Activated naive CD8-positive, alpha-beta T cell treated with anti-CD3 and anti-CD28 coated beads, Interleukin-2, amount 10 ng/mL, durations not matched to agents 7 days and 5 days (primary cell): ENCODE measurements at regions not wholly inside any gene's neighbourhood (a gene's known extent, or its start where the extent isn't known, plus 50 kb on each side); places are given as distances from the start of the nearest gene placed in this dataset.

Source experiments
- ATAC-seq: fragments of 150-1000 bp; cut with Tn5 transposase; one replicate; pipeline ENCODE4 v1.10.0; 2021; ENCODE audit warnings: low read depth, moderate library complexity
- POLR2A ChIA-PET: fragments of 350-600 bp; sonication (Branson Sonifier 250); formaldehyde crosslinking; loops from one replicate; lab custom pipeline; 2021; ENCODE audit warnings: antibody characterized with exemption; lab: Charles Lee
- DNase-seq: peaks from one replicate; pipeline ENCODE4 v3.0.0; 2021
- H3K27ac Mint-ChIP-seq: one replicate; pipeline ENCODE4 v1.8.0; 2022; ENCODE audit warnings: mild to moderate bottlenecking, mixed read lengths
- H3K27me3 Mint-ChIP-seq: one replicate; pipeline ENCODE4 v1.8.0; 2022; ENCODE audit warnings: mild to moderate bottlenecking, moderate library complexity, mixed read lengths
- H3K36me3 Mint-ChIP-seq: one replicate; pipeline ENCODE4 v1.8.0; 2021; ENCODE audit warnings: mild to moderate bottlenecking, mixed read lengths
- H3K4me1 Mint-ChIP-seq: one replicate; pipeline ENCODE4 v1.8.0; 2021; ENCODE audit warnings: mixed read lengths
- H3K4me3 Mint-ChIP-seq: one replicate; pipeline ENCODE4 v1.8.0; 2022; ENCODE audit warnings: mild to moderate bottlenecking, moderate library complexity, mixed read lengths
- H3K9me3 Mint-ChIP-seq: one replicate; pipeline ENCODE4 v1.8.0; 2021; ENCODE audit warnings: mixed read lengths

- peaks cover 2% of the 10 kb centered on the region for H3K9me3 Mint-ChIP-seq
Observed at GRCh38 chr5:153318556-153318955, 171.9 kb upstream of the GRIA1 start.

GRCh38 chr5:153321478-153321877 is 169.0 kb upstream of the GRIA1 start:
- DNase-seq (no peak), ATAC-seq (no peak)
- Mint-ChIP-seq H3K27me3 (no peaks in the 10 kb centered on the region), H3K9me3 (no peaks in the 10 kb centered on the region), H3K4me1 (no peaks in the 10 kb centered on the region), H3K36me3 (no peaks in the 10 kb centered on the region), H3K4me3 (no peak overlapping the region), H3K27ac (no peak overlapping the region)
- POLR2A ChIA-PET, result no interaction called here

More at GRCh38 chr5:153318556-153318955, 171.9 kb upstream of the GRIA1 start:
- Mint-ChIP-seq H3K4me1 (no peaks in the 10 kb centered on the region), H3K27me3 (no peaks in the 10 kb centered on the region), H3K4me3 (no peak overlapping the region), H3K27ac (no peak overlapping the region), H3K36me3 (no peaks in the 10 kb centered on the region)
- POLR2A ChIA-PET, result no interaction called here
- ATAC-seq, result no peak
- no peak for DNase-seq

GRCh38 chr5:153340139-153340538 is 150.3 kb upstream of the GRIA1 start:
- Mint-ChIP-seq H3K27ac (no peak overlapping the region), H3K36me3 (no peaks in the 10 kb centered on the region), H3K4me1 (no peaks in the 10 kb centered on the region), H3K27me3 (peaks cover 16% of the 10 kb centered on the region), H3K4me3 (no peak overlapping the region), H3K9me3 (peaks cover 3% of the 10 kb centered on the region)
- DNase-seq (no peak), ATAC-seq (no peak)
- POLR2A ChIA-PET, result no interaction called here

GRCh38 chr5:153340738-153341137 is 149.7 kb upstream of the GRIA1 start:
- POLR2A ChIA-PET, result no interaction called here
- Mint-ChIP-seq H3K4me1 (no peaks in the 10 kb centered on the region), H3K36me3 (no peaks in the 10 kb centered on the region), H3K4me3 (no peak overlapping the region), H3K27ac (no peak overlapping the region), H3K9me3 (peaks cover 3% of the 10 kb centered on the region), H3K27me3 (peaks cover 16% of the 10 kb centered on the region)
- no peak for DNase-seq
- ATAC-seq, result no peak

- peaks cover 1% of the 10 kb centered on the region for H3K9me3 Mint-ChIP-seq
- H3K27ac Mint-ChIP-seq, result no peak overlapping the region
- no peaks in the 10 kb centered on the region for H3K36me3 Mint-ChIP-seq
Observed at GRCh38 chr5:153342487-153342886, 148.0 kb upstream of the GRIA1 start.

DNA sequence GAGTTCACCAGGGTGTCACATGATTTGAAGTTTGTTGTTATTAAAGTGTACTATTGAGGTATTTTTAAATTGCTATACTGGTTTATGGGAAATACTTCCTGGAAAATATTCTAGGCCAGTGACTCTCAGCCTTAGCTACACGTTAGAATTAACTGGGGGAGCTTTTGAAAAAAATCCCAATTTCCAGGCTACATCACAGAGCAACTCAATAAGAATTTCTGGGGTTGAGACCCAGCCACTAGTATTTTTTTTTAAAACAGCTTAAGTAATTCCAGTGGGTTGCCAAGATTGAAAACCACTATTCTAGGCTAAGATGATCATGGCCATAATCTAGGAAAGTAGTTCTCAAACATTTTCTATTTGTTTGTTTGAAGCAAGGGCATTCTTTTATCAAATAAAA is 142.9 kb upstream of the GRIA1 start:
- H3K9me3 Mint-ChIP-seq, result no peaks in the 10 kb centered on the region
- peaks cover 4% of the 10 kb centered on the region for H3K4me1 Mint-ChIP-seq
- peaks cover 43% of the 10 kb centered on the region for H3K27me3 Mint-ChIP-seq
- POLR2A ChIA-PET, result no interaction called here
- ATAC-seq (no peak), DNase-seq (no peak)
- no peak overlapping the region for H3K27ac Mint-ChIP-seq
- H3K4me3 Mint-ChIP-seq, result no peak overlapping the region
- H3K36me3 Mint-ChIP-seq, result no peaks in the 10 kb centered on the region

More at GRCh38 chr5:153342487-153342886, 148.0 kb upstream of the GRIA1 start:
- H3K27me3 Mint-ChIP-seq, result peaks cover 20% of the 10 kb centered on the region
- no peaks in the 10 kb centered on the region for H3K4me1 Mint-ChIP-seq
- ATAC-seq (no peak), DNase-seq (no peak)
- H3K4me3 Mint-ChIP-seq, result no peak overlapping the region
- POLR2A ChIA-PET, result no interaction called here

DNA sequence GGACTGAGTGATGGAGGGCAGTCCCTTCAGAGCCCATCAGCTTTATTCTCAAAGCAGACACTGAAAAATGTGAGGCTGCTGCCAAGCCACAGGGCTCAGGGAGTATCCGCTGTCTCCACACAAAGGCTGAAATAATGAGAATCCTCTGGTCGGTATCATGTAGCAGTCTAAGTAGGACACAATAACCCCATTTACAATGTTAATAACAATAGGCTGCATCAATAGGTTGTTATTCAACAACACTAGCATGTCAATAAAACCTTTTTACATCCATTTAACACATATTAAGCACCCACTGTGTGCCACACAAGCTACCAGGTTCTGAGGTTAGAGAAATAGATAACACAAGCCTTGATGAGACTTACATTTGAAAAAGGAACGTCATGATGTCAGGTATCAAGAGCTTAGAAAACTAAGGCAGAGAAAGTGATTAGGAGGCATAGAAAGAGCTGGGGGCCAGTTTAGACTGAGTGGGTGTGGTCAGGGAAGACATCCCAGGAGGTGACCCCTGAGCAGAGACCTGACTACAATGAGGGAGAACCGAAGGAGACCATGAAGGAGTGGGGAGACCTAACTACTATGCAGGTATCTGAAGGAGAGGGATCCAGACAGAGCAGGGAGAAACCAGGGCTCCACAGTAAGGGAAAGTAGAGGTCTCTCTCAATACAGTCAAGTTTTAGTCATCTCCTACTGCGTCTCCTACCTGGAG is 140.1 kb upstream of the GRIA1 start:
- H3K27me3 Mint-ChIP-seq, result peaks cover 38% of the 10 kb centered on the region

GRCh38 chr5:153352685-153353219 is 137.7 kb upstream of the GRIA1 start:
- Mint-ChIP-seq H3K27ac (peak overlapping the region; percentile 80), H3K27me3 (peaks cover 33% of the 10 kb centered on the region), H3K36me3 (peaks cover 7% of the 10 kb centered on the region), H3K4me1 (peaks cover 16% of the 10 kb centered on the region), H3K9me3 (peaks cover 11% of the 10 kb centered on the region), H3K4me3 (peak overlapping the region; percentile 82)
- DNase-seq, result peak; percentile 43
- peak; percentile 96 for ATAC-seq
- POLR2A ChIA-PET, result no interaction called here

More for the DNA sequence above, 140.1 kb upstream of the GRIA1 start:
- Mint-ChIP-seq H3K4me3 (no peak overlapping the region), H3K27ac (no peak overlapping the region), H3K9me3 (peaks cover 3% of the 10 kb centered on the region), H3K4me1 (peaks cover 13% of the 10 kb centered on the region), H3K36me3 (peaks cover 2% of the 10 kb centered on the region)
- no peak for ATAC-seq
- no peak for DNase-seq
- POLR2A ChIA-PET, result interaction anchor here (0.6 kb wide), 1 partner anchor 1503 kb away, joined by 3 read pairs; no protein-coding TSS in a partner anchor

DNA sequence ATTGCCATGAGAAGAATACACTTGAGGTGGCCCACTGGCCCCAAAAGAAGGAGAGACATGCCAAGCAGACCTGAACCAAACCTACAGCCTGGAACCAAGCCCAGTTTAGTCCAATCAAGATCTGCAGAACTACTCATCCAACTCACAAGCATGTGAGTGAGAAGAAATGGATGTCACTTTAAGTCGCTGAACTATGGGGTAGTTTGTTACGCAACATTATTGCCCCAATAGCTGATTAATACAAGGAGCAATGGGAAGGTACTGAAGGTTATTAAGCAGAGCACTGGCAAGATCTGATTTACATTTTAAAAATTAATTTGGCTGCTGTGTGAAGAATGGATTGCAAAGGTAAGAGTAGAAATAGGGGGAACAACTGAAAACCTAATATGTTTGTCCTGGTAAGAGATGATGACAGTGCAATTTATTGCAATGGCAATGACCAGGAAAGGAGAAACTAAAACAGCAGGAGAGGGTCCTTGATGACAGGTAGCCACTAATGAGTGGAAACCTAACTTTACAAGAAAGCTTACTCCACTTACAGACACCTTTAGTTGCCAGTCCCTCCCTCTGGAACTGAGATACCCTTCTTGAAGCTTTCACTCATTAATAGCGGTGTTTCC is 132.9 kb upstream of the GRIA1 start:
- Mint-ChIP-seq H3K36me3 (peaks cover 18% of the 10 kb centered on the region), H3K9me3 (peaks cover 11% of the 10 kb centered on the region), H3K27ac (peak overlapping the region; percentile 17), H3K27me3 (peaks cover 2% of the 10 kb centered on the region), H3K4me1 (peaks cover 24% of the 10 kb centered on the region), H3K4me3 (no peak overlapping the region)
- POLR2A ChIA-PET, result no interaction called here
- DNase-seq, result no peak
- no peak for ATAC-seq

DNA sequence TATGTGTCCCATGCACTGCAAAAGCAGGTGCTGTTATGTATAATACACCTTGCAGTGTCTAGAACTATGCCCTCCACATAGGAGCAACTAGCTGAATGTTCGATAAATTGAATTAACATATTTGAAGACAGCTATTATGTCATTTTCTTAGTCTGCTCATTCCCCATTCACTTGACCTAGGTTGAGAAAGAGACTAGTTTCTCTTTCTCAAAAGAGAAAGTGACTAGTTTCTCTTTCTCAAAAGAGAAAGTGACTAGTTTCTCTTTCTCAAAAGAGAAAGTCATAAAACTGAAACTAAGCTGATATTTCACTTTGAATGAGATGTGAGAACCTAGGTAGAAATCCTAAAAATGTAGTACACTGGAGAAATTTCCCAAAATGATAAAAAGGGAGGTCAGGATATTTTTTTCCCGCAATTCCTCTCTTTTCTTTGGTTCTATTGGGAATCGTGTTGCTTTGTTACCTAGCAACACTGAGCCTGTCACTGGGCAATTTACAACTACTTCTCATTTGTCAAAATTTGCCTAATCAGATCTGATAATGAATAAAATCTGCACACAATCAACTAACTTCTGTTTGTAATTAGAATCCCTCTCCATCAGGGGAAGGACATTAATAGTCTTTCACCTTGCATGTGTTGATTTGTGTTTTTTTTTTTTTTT is 132.0 kb upstream of the GRIA1 start:
- ATAC-seq (peak; percentile 71), DNase-seq (no peak)
- Mint-ChIP-seq H3K9me3 (peaks cover 11% of the 10 kb centered on the region), H3K27me3 (peaks cover 2% of the 10 kb centered on the region), H3K36me3 (peaks cover 18% of the 10 kb centered on the region), H3K27ac (peak overlapping the region; percentile 81), H3K4me3 (peak overlapping the region; percentile 67), H3K4me1 (peaks cover 17% of the 10 kb centered on the region)
- POLR2A ChIA-PET, result interaction anchor here (0.6 kb wide), 1 partner anchor 529 kb away, joined by 3 read pairs; no protein-coding TSS in a partner anchor

DNA sequence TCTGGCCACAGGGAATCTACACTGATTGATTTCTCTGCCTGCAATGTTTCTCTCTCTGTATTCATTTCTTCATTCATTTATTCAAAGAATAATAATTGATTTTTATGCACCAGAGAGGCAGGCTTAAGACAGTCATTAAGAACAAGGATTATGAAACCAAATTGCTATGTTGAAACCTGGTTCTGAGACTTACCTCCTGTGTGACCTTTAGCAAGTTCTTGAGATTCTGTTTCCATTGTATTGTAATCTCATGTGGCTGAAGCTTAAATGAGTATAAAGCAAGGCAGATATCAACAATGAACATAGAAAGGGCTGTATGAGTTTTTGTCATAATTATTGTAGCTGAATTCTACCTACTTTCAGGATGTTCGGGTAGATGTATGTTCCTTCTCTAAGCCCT is 129.6 kb upstream of the GRIA1 start:
- peaks cover 16% of the 10 kb centered on the region for H3K36me3 Mint-ChIP-seq
- no peaks in the 10 kb centered on the region for H3K27me3 Mint-ChIP-seq
- DNase-seq, result no peak
- peaks cover 8% of the 10 kb centered on the region for H3K9me3 Mint-ChIP-seq
- no peak overlapping the region for H3K27ac Mint-ChIP-seq
- no peak for ATAC-seq
- POLR2A ChIA-PET, result no interaction called here
- no peak overlapping the region for H3K4me3 Mint-ChIP-seq
- peaks cover 15% of the 10 kb centered on the region for H3K4me1 Mint-ChIP-seq

- H3K9me3 Mint-ChIP-seq, result peaks cover 6% of the 10 kb centered on the region
- POLR2A ChIA-PET, result no interaction called here
Observed at GRCh38 chr5:153361735-153362409, 128.6 kb upstream of the GRIA1 start.

GRCh38 chr5:153365547-153365946 is 124.9 kb upstream of the GRIA1 start:
- H3K9me3 Mint-ChIP-seq, result no peaks in the 10 kb centered on the region
- no peak overlapping the region for H3K27ac Mint-ChIP-seq
- no peaks in the 10 kb centered on the region for H3K27me3 Mint-ChIP-seq
- no peak for DNase-seq
- H3K36me3 Mint-ChIP-seq, result no peaks in the 10 kb centered on the region
- ATAC-seq, result no peak
- POLR2A ChIA-PET, result no interaction called here
- no peaks in the 10 kb centered on the region for H3K4me1 Mint-ChIP-seq
- H3K4me3 Mint-ChIP-seq, result no peak overlapping the region

More at GRCh38 chr5:153361735-153362409, 128.6 kb upstream of the GRIA1 start:
- Mint-ChIP-seq H3K27me3 (no peaks in the 10 kb centered on the region), H3K4me3 (no peak overlapping the region), H3K36me3 (peaks cover 13% of the 10 kb centered on the region), H3K27ac (no peak overlapping the region), H3K4me1 (peaks cover 15% of the 10 kb centered on the region)
- DNase-seq (no peak), ATAC-seq (no peak)
